ENCODE measurements at regions not wholly inside any gene's neighbourhood (a gene's known extent, or its start where the extent isn't known, plus 50 kb on each side); places are given as distances from the start of the nearest gene placed in this dataset.

- TF ChIP-seq, protein P1, sequence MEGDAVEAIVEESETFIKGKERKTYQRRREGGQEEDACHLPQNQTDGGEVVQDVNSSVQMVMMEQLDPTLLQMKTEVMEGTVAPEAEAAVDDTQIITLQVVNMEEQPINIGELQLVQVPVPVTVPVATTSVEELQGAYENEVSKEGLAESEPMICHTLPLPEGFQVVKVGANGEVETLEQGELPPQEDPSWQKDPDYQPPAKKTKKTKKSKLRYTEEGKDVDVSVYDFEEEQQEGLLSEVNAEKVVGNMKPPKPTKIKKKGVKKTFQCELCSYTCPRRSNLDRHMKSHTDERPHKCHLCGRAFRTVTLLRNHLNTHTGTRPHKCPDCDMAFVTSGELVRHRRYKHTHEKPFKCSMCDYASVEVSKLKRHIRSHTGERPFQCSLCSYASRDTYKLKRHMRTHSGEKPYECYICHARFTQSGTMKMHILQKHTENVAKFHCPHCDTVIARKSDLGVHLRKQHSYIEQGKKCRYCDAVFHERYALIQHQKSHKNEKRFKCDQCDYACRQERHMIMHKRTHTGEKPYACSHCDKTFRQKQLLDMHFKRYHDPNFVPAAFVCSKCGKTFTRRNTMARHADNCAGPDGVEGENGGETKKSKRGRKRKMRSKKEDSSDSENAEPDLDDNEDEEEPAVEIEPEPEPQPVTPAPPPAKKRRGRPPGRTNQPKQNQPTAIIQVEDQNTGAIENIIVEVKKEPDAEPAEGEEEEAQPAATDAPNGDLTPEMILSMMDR (IDR thresholded peaks at IDR 0.05 in 8 of 11, conservative IDR thresholded peaks at IDR 0.05 in 3 of 11): no peak
- TF ChIP-seq POLR2AphosphoS5 (IDR thresholded peaks at IDR 0.05) (no peak), POLR2A (IDR thresholded peaks at IDR 0.05) (no peak)
- Histone ChIP-seq H3K4me3 (no peak overlapping the region), H3K4me1 (no peaks in the 10 kb centered on the region), H3K27me3 (replicated peaks in 1 of 7) (peaks cover 0 to 76% (median 16%) of the 10 kb centered on the region in 7 donors), H3K27ac (no peak overlapping the region), H3K36me3 (no peaks in the 10 kb centered on the region), H3K9me3 (no peaks in the 10 kb centered on the region)
- no peak for DNase-seq
- intact Hi-C loops (cut with DNase I; ENCODE audit: low total_unique reads): no loop called here
- 63 to 75% (median 69%) methylated on average over 12 to 27 of the region's 27 CpGs for WGBS, 5 donors
Observed at GRCh38 chr17:79248843-79249493, 174.3 kb downstream of the ENGASE start.

DNA sequence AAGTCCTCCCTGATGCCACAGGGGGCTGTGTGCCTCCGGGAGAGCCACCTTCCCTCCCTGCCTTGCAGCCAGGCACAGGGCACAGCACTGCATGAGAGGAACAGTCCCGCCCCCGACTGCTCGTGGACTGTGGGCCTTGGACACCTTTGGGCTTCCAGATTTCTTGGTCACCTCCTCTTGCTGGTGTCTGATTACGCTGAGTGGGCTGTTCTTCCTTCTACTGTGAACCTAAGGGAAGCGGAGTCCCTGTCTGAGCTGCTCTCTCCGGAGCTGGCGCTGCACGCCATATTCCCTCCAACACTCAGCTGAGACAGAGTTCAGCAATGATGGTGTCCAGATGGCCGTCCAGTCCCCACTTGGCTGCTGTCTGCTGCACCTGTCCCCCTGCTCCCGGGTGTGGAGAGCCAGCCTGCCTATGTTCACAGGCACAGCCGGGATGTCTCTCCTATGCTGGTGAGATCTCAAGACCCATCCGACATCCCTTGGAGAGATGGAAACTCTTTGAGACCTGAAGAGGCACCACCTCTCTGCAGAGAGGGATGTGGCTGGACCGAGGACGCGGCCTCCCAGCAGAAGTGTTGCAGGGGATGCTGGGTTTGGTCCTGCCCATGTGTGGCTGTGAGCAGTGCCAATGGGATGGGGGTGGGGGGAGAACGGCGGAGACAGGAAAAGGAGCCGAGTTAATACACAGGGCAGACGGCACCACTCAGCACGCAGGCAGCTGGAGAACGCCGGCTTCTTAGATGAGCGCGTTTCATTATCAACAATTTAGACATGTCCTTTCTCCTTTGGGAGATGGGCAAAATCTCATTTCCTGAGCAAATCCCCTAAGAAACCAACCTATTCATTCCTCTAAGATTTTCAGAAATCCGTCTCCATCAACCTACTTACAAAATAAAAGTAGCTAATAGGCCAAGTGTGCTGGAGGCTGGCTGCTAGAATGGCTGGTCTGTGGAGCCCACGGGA, 171.9 kb downstream of the ENGASE start:
- no peak overlapping the region for H3K27ac ChIP-seq
- TF ChIP-seq POLR2A (IDR thresholded peaks at IDR 0.05) (no peak), POLR2AphosphoS5 (IDR thresholded peaks at IDR 0.05) (no peak)
- TF ChIP-seq, protein P1 (IDR thresholded peaks at IDR 0.05 in 8 of 11, conservative IDR thresholded peaks at IDR 0.05 in 3 of 11): no peak
- DNase-seq: no peak
- H3K36me3 ChIP-seq: no peaks in the 10 kb centered on the region
- intact Hi-C loops (cut with DNase I; ENCODE audit: low total_unique reads): no loop called here
- no peaks in the 10 kb centered on the region for H3K9me3 ChIP-seq
- no peaks in the 10 kb centered on the region for H3K4me1 ChIP-seq
- peaks cover 0 to 60% (median 1%) of the 10 kb centered on the region in 7 donors for H3K27me3 ChIP-seq (replicated peaks in 1 of 7)
- H3K4me3 ChIP-seq: no peak overlapping the region
- whole genome bisulfite sequencing, 5 donors: 53 to 82% (median 74%) methylated on average over 24 to 27 of the region's 27 CpGs

GRCh38 chr17:79244665-79245064, 170.0 kb downstream of the ENGASE start:
- H3K4me1 ChIP-seq: no peaks in the 10 kb centered on the region
- no peak for TF ChIP-seq POLR2AphosphoS5 (IDR thresholded peaks at IDR 0.05)
- TF ChIP-seq, protein P1 (IDR thresholded peaks at IDR 0.05 in 8 of 11, conservative IDR thresholded peaks at IDR 0.05 in 3 of 11): no peak
- TF ChIP-seq POLR2A (IDR thresholded peaks at IDR 0.05): no peak
- H3K27ac ChIP-seq: no peak overlapping the region
- no peak overlapping the region for H3K4me3 ChIP-seq
- no peaks in the 10 kb centered on the region for H3K9me3 ChIP-seq
- intact Hi-C loops (cut with DNase I; ENCODE audit: low total_unique reads): no loop called here
- H3K27me3 ChIP-seq (replicated peaks in 1 of 7): peaks cover 0 to 43% (median 2%) of the 10 kb centered on the region in 7 donors
- no peaks in the 10 kb centered on the region for H3K36me3 ChIP-seq
- DNase-seq: no peak

GRCh38 chr17:79243996-79244395, 169.4 kb downstream of the ENGASE start:
- DNase-seq: no peak
- intact Hi-C loops (cut with DNase I; ENCODE audit: low total_unique reads): no loop called here
- Histone ChIP-seq H3K9me3 (no peaks in the 10 kb centered on the region), H3K4me1 (no peaks in the 10 kb centered on the region), H3K27ac (no peak overlapping the region), H3K27me3 (replicated peaks in 1 of 7) (peaks cover 0 to 43% (median 4%) of the 10 kb centered on the region in 7 donors), H3K4me3 (no peak overlapping the region), H3K36me3 (no peaks in the 10 kb centered on the region)
- WGBS, 5 donors: 86 to 97% (median 93%) methylated on average over 6 to 8 of the region's 8 CpGs
- TF ChIP-seq, protein P1 (IDR thresholded peaks at IDR 0.05 in 8 of 11, conservative IDR thresholded peaks at IDR 0.05 in 3 of 11): no peak
- TF ChIP-seq POLR2A (IDR thresholded peaks at IDR 0.05): no peak
- TF ChIP-seq POLR2AphosphoS5 (IDR thresholded peaks at IDR 0.05): no peak
